GM19240 (cell line): ENCODE measurements at regions not wholly inside any gene's neighbourhood (a gene's known extent, or its start where the extent isn't known, plus 50 kb on each side); places are given as distances from the start of the nearest gene placed in this dataset.
"Not testable (repeated sequence)": the region's sequence is repeated elsewhere in the genome, so short reads cannot be mapped to it uniquely, and the experiment has no call there.

ENCODE experiments used
- DNase-seq: peaks from one replicate; pipeline ENCODE4 v3.0.0; 2011; ENCODE audit warnings: low spot score; ENCODE audit not compliant: insufficient read length

GRCh38 chr11:71153005-71153390, 99.4 kb downstream of the SHANK2 start:
- DNase-seq = no peak

- DNase-seq = not testable (repeated sequence)
Measured at GRCh38 chr11:71152312-71153004, 99.9 kb downstream of the SHANK2 start.

- no peak for DNase-seq
Measured at GRCh38 chr11:71151561-71151960, 100.8 kb downstream of the SHANK2 start.

GRCh38 chr11:71150859-71151258, 101.5 kb downstream of the SHANK2 start:
- no peak for DNase-seq

- no peak for DNase-seq
Measured at GRCh38 chr11:71148716-71149115, 103.7 kb downstream of the SHANK2 start.

GRCh38 chr11:71147331-71147730, 105.0 kb downstream of the SHANK2 start:
- no peak for DNase-seq

GRCh38 chr11:71146846-71147245, 105.5 kb downstream of the SHANK2 start:
- no peak for DNase-seq

GRCh38 chr11:71145988-71146824, 106.2 kb downstream of the SHANK2 start:
- no peak for DNase-seq

GRCh38 chr11:71145368-71145767, 107.0 kb downstream of the SHANK2 start:
- no peak for DNase-seq

GRCh38 chr11:71144736-71145135, 107.6 kb downstream of the SHANK2 start:
- no peak for DNase-seq

- DNase-seq = no peak
Measured at GRCh38 chr11:71144010-71144409, 108.4 kb downstream of the SHANK2 start.

GRCh38 chr11:71140206-71140919, 112.0 kb downstream of the SHANK2 start:
- DNase-seq = no peak

- DNase-seq = no peak
Measured at GRCh38 chr11:71139516-71140205, 112.7 kb downstream of the SHANK2 start.

- DNase-seq = no peak
Measured at GRCh38 chr11:71138737-71139425, 113.5 kb downstream of the SHANK2 start.

- DNase-seq = no peak
Measured at GRCh38 chr11:71137376-71137775, 115.0 kb downstream of the SHANK2 start.

- DNase-seq = no peak
Measured at GRCh38 chr11:71136095-71136845, 116.1 kb downstream of the SHANK2 start.

GRCh38 chr11:71135112-71135511, 117.3 kb downstream of the SHANK2 start:
- DNase-seq = no peak

GRCh38 chr11:71133946-71134345, 118.4 kb downstream of the SHANK2 start:
- DNase-seq = no peak

- DNase-seq = no peak
Measured at GRCh38 chr11:71131861-71132260, 120.5 kb downstream of the SHANK2 start.

GRCh38 chr11:71130106-71130505, 122.3 kb downstream of the SHANK2 start:
- DNase-seq = no peak
